ENCODE measurements at regions not wholly inside any gene's neighbourhood (a gene's known extent, or its start where the extent isn't known, plus 50 kb on each side); places are given as distances from the start of the nearest gene placed in this dataset.
A peak's percentile ranks its signal among the peaks of the same experiment; 100 is the strongest.
"Not testable (repeated sequence)": the region's sequence is repeated elsewhere in the genome, so short reads cannot be mapped to it uniquely, and the experiment has no call there.

DNA sequence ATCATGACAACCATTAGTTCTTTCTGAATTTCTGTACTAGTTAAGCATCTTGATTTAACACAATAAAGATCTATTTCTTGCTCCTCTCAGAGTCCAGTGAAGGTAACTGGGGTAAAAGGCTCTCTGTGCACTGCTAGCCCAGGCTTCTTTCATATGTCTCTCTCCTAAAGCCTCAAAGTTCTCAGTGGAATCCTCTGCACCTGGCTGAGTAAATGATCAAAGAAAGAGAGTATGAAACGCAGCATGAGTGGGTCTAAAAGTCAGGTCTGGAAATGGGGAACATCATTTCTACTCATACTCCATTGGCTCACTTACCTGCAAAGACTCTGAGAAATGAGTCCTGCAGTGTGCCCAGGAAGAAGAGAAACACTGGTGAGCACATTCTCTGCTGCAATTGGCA is 418.5 kb downstream of the PTPRC start:
- no peak for DNase-seq

DNA sequence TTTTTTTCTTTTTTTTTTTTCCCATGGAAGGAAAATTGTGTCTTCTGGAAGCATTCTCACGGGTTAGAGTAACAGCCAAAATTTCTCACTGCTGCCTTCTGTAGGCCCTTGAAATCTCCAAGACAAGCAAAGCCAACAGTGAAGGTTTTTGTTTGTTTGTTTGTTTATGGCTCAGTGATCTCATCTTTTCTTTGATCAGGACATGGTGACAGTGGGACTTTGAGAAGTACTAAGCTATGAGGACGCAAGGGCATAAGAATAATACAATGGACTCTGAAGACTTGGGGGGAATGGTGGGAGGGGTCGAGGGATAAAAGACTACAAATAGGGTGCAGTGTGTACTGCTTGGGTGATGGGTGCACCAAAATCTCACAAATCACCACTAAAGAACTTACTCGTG is 419.4 kb downstream of the PTPRC start:
- DNase-seq, result no peak

GRCh38 chr1:199064971-199065370 is 426.1 kb downstream of the PTPRC start:
- DNase-seq, result no peak

- no peak for DNase-seq
Measured at GRCh38 chr1:199067483-199067882, 428.6 kb downstream of the PTPRC start.

GRCh38 chr1:199071080-199071479 is 432.2 kb downstream of the PTPRC start:
- DNase-seq, result no peak

GRCh38 chr1:199073166-199073565 is 434.3 kb downstream of the PTPRC start:
- no peak for DNase-seq

GRCh38 chr1:199075792-199076191 is 437.0 kb downstream of the PTPRC start:
- DNase-seq, result no peak

- DNase-seq, result no peak
Measured at GRCh38 chr1:199079994-199080393, 441.2 kb downstream of the PTPRC start.

GRCh38 chr1:199081739-199082138 is 442.9 kb downstream of the PTPRC start:
- no peak for DNase-seq

DNA sequence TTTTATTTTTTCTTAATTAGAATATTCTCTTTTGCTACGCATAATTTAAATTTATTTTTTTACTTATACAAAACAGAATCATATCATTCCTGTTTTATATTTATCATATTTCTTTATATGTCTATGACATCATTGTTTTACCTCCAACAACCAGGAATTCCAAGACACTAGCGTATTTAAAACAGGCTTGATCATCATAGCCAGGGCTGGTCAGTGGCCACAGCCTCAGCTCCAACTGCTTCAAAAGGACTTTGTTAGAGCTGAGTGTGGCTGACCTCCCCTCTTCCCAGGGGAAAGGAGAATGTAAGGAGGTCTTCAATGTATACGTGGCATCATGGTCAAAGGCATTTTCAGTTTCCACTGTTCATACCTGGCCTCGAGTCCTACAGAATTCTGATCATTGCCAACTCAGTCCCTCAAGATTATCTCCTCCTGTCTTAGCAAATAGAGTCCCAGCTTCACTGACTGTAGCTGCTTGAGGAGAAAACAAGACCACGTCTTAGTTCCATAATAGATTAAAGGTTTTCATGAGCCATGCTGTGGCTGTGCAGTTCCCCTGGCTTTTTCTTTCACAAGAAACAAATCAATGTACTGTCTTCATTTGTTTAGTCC is 444.0 kb downstream of the PTPRC start:
- DNase-seq, result no peak

- DNase-seq, result no peak
Measured at GRCh38 chr1:199083680-199084079, 444.8 kb downstream of the PTPRC start.

DNA sequence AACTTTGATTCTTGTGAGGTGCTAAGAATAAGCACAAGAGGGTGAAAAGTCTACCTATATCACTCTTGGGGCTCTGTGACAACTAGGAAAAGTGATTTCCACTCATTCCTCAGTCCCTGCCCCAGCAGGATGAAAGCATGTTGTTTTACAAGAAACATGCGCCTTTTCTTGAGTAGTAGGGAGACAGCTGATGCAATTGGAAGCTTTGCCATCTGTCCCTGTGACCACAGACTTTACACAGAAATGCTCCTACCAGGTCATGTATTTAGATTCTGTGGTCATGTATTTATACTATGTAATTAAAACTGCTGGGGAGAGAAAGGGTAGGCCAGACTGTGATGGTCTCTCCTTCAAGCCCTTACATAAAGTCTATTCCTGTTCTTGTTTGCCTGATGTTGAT is 445.5 kb downstream of the PTPRC start:
- no peak for DNase-seq

DNA sequence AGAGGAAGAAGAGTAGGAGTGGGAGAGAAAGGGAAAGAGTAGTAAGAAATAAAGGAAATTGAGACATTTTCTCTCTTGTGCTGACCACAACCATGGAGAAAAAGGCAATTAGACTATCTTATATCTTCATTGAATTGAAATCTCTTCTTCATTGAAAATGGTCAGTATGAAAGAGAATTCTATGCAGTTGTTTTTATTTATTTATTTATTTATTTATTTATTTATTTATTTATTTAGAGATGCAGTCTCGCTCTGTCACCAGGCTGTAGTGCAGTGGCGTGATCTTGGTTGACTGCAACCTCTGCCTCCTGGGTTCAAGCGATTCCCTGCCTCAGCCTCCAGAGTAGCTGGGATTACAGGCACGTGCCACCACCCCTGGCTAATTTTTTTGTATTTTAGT is 447.1 kb downstream of the PTPRC start:
- DNase-seq, result no peak

DNA sequence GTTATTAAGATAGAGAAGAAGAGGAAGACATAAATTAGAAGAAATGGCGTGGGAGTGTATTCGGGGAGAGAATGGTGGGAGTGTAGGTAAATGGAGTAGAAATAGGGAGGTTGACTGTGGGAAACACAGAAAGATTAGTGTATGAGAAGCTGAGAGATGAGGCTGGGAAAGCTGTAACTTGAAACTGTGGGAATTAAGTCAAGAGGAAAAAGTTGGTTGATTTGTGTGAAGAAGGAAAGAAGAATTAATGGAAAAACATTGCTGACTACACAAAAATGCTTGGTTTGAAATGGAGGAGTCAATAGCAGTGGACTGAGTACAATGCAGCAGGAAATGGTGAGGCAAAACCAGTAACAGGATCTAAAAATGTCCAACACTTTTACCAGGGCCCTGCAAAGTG is 448.3 kb downstream of the PTPRC start:
- DNase-seq, result no peak

DNA sequence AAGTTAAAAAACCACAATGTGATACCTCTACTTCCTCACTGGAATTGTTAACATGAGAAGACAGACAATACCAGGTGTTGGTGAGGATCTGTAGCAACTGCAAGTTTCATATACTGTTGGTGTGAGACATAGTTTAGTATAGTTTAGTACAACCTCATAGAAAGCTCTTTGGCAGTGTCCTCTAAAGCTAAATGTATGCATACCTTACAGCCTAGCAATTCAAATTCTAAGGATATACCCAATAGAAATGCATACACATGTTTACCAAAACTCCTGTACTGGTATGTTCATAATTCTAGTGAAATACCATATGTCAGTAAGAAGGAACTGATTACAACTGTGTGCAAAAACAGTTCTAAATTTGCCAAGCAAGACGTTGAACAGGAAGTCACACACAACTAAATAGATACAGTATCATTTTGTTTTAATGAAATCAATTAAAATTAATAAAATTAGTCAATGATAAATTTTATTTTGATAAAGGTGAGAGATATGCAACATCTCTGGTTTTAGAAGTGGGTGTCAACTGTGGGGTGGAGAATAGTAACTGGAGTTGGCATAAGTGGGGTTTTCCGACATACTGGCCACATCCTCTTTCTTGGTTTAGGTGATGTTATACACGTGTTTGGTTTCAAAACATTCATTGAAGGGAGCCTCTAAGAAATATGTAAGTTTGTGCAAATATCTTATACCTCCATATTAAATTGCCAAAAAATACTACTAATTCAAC is 450.7 kb downstream of the PTPRC start:
- peak; percentile 22 for DNase-seq

GRCh38 chr1:199095628-199096027 is 456.8 kb downstream of the PTPRC start:
- not testable (repeated sequence) for DNase-seq

GRCh38 chr1:199096591-199096990 is 457.8 kb downstream of the PTPRC start:
- DNase-seq, result no peak

- no peak for DNase-seq
Measured at GRCh38 chr1:199098468-199098867, 459.6 kb downstream of the PTPRC start.

DNA sequence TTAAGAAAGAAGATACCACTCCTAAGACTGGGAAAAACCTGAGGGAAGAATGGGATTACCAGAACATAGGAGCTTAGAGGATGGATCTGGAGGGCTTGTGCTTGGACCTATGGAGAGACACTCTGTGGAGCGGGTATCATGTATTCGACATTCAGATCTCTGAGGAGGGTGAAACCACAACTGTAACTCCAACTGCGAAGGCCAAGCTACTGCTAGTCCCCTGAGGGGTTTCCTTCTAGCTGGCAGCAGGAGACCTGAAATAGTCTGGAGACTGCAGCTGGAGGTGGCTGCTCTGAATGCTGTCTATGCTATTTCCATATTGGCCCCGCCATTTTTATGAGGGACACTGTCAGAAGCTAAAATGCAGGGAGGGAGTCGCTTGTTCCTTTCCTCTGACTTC is 462.3 kb downstream of the PTPRC start:
- no peak for DNase-seq

DNA sequence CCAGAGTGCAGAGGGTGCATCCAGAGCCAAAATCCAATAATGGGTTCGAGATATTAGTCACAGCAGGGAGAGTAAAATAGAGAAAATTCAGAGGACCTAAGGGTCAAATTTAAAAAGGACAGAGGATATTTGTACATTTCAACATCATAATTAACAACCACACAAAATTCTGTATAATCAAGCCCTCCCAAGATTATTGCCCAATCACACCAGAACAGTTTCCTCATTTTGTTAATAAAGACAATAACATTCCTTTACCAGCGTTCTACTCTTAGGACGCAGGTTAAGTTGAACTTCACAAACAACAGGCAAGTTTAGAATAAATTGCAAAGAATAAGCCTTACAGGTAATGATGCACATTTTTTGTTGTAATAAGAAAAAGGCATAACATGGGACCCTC is 462.8 kb downstream of the PTPRC start:
- DNase-seq, result no peak

DNA sequence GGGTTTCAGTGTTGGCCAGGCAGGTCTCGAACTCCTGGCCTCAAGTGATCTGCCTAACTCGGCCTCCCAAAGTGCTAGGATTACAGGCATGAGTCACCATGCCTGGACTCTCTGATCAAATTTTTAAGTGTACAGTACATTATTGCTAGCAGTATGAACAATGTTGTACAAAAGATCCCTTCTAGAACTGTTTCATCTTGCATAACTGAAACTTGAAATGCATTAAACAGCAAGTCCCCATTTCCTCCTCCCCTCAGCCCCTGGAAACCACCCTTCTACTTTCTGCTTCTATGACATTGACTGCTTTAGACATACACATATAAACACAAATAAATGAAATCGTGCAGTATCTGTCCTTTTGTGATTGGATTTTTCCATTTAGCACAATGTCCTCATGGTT is 463.4 kb downstream of the PTPRC start:
- no peak for DNase-seq

DNA sequence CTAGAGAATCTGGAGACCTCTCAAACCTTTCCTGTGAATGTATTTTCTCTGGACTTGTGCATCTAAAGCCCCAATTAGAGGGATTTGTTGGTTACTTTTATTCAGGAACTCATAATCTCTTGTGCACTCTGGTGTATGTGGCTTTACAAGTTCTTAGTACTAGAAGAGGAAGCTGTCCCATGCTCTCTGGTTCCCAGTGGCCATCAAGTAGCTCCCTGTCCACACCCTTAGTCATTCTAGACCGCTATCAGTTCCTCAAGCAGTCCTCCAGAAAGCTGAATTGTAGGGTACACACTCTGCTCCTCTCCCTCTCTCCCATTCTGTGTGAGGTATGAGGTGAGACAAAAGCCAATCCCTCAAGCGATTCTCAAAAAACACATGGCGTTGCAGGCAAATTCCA is 470.3 kb downstream of the PTPRC start:
- DNase-seq, result no peak

GRCh38 chr1:199112365-199112764 is 473.5 kb downstream of the PTPRC start:
- DNase-seq, result no peak

DNA sequence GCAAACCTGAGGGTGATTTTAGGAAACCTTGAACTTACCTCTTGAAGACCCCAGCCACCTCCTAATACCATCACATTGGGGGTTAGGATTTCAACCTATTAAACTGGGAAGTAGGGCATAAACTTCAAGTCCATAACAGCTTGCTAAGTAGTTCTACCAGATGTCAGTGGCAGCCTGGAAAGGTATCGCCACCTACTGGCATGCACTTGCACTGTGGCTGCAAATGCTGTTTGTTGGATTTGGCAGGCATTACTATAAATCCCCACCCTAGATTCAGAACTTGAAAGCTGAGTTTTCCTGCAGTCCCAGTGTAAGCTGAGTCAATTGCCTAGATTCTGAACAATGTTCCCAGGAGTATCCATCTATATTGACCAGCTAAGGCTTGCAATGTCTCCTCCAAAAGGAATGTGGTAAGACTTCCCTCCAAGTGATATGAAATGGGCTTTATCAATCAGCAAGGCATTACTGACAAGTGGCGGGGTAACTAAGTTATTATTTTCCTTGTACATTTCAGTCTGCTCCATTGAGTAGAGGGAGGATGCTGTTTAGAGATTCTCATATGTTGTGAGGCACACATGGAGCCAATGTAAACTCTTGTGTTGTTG is 474.5 kb downstream of the PTPRC start:
- peak; percentile 65 for DNase-seq

DNA sequence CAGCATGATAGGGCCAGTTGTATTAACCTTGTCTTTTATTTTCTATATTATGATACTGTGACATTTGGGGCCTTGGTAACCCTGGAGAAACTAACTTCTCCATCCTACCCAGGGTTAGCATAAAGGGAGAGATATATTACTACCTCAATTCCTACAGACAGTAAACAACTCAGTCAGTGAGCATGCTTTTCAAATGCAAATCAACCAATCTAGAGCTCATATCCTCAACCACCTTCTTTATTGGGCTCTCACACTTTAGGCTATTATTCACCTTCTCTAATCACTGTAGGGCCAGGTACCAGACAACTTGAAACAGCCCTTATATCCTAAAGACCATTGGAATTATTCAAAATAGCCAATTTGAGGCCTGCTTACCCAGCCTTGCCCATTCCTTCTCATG is 477.6 kb downstream of the PTPRC start:
- DNase-seq, result no peak
